HG02852 (cell line): ENCODE measurements at regions not wholly inside any gene's neighbourhood (a gene's known extent, or its start where the extent isn't known, plus 50 kb on each side); places are given as distances from the start of the nearest gene placed in this dataset.
"Not testable (repeated sequence)": the region's sequence is repeated elsewhere in the genome, so short reads cannot be mapped to it uniquely, and the experiment has no call there.

Experiments
- ATAC-seq: cut with Tn5 transposase; IDR thresholded peaks from one replicate; pipeline ENCODE4 v1.9.1; 2021; ENCODE audit warnings: mild to moderate bottlenecking, moderate library complexity; ENCODE audit not compliant: unreplicated experiment

DNA sequence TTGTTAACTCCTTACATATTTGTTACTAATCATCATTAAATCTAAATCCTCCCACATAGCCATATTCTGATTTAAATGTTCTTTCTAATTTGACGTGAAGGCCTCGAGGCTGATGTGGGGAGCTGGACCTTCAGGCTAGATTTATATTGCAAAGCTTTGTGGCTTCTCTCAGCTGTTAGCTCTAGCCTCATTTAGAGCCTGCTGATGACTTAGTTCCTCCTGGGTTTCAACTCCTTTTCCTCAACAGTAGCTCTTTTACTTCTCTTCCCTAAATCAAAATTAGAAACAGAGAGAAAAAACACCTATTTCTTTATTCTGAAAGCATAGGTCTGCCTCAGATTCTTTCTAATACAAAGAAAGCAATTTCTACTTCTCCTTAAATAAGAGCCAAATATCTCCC, 477.5 kb upstream of the CCDC196 start:
- no peak for ATAC-seq

DNA sequence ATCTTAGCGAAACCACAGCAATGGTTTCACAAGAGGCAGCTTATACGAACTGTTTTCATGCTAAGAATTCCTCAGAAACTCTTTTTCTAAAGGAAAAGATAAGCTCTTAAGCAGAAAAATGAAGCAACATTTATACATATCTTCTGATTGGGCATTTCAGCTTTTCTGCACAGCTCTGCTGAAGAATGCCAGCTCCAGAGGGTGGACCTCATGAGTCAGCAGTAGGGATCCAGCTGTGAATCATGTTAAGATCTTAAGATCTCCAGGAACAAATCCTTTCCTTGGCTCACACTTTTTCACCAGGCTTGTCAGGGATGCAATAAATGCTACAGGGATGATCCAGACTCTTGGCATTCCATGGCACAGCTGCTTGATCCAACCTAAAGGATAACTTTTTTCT, 477.1 kb upstream of the CCDC196 start:
- ATAC-seq = no peak

DNA sequence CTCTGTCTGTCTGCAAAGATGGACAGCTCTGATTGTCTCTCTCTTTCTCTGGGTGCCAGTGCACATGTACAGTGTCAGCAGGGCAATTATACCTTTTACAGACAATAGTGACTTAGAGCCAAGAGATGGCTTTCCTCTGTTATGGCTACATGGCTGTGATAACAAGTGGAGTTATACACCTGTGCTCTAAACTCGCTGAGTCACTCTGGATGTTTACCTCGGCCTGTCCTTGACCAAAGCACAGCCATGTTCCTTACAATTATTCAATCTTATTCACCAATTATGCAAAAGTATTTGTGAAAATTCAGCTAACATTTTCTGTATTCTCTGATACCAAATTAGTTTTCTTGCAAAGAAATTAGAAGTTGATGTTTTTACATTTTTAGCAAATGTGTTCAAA, 475.5 kb upstream of the CCDC196 start:
- no peak for ATAC-seq

DNA sequence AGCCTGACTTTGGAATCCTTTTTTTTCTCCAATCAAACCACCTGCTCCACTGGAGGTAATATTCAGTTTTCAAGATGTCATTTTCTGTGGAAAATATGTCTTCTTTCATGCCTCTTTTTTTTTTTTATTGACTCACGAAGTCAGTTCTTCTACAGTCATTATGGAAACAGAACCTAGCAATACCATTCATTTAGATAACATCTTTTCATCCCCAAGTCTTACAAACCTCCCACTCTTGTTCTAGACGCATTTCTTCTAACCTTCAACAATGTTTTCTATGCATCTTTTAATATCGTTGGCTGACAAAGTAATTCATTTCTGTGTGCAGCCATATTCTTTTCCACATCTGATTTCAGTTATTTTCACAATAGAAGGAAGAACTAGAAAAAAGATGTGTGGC, 474.3 kb upstream of the CCDC196 start:
- ATAC-seq = no peak

DNA sequence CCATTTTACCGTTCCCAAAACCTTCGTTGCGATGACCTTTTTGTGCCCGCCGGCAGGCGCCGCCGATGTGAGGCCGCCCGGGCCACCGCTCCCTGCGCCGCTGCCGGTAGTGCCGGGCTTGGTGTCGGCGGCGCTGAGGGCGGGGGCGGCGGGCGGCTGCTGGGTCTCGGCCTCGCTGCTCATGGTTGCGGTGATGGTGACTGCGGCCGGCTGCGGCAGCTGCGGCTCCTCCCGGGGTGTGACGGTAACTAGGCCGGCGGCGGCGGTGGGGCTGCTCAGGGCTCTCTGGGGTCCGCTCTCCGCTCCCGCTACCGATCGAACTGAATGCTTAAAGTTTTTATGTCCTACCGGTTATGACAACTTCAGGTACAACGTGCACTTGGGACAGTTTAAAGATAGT, 472.6 kb upstream of the CCDC196 start:
- not testable (repeated sequence) for ATAC-seq

DNA sequence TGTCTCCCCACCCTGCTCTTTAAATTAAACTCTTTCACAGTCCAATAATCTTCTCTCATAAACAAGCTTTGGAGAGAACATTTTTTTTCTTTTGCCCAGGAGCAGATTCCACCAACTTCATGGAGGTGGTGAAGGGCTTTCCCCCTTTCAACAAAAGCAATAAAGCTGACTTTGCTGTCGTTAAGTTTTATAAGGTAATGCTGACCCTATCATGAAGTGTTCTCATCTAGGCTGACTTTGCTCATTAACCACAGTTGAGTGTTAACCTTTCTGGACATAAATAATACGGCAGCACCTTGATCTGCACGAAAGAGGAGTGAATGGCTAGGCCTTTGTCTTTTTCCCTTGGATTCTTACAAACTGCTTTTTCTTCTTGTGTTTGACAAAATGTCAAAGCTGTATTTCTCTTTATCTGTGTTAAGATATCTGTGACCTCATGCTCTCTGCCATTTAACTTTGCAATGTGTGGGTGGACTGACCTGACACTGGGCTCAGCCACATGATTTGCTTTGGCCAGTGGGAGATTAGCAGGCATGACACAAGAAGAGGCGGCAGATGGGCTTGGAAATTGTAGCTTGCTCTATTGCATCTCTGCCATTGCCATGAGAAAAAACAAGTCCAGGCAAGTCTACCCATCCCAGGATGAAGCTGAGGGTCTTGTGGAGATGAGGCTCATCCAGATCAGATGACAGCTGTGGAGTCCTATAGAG, 470.9 kb upstream of the CCDC196 start:
- no peak for ATAC-seq

DNA sequence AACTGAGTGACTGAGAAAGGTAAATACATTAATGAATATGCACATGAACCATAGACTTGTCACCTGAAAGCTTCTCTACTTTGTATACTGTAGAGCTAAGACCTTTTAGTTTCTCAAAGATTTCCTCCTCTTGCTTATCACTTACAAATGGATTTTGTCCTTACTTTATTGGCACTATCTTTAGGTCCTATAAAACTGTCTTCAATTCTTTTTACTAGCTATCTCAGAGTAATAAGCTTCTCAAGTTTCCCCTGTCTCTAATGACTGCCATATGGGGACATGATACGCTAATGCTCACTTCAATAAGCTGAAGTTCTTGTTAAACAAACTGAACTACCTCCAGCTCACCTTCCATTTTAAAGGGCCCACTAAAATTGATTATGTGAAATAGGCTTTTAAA, 468.2 kb upstream of the CCDC196 start:
- no peak for ATAC-seq

DNA sequence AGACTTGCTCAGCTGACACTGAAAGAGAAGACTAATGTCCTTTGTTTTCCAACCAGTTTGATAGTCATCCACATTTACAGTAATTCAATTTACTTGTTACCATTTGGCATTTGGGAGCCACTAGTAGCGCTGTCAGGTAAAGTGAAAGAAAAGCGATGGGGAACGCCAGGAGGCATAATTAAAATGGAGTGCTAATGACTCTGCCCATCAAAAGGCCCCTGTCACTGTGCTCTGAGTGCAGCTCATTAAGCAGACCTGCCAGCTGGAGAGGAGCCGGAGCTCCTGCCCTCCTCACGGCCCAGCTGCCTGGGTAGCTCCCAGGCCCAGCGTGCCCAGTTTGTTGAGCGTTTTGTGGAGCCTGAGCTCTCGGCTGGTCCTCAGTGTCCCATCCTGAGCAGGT, 463.6 kb upstream of the CCDC196 start:
- ATAC-seq = no peak

DNA sequence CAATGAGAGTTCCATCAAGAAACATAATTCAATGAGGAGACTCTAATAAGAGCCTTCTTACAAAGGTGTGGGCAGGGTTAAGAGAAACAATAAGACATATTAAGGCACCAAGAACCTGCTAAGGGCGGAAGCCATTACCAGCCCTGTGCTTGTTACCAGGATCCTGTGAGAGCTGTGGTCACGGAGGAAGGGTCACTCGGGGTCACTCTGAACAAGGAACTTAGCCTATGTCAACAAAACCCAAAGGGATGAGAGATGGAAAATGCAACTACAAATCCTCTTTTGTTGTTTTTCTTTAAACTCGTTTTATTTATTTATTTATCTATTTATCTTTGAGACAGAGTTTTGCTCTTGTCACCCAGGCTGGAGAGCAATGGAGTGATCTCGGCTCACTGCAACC, 460.4 kb upstream of the CCDC196 start:
- ATAC-seq = no peak

DNA sequence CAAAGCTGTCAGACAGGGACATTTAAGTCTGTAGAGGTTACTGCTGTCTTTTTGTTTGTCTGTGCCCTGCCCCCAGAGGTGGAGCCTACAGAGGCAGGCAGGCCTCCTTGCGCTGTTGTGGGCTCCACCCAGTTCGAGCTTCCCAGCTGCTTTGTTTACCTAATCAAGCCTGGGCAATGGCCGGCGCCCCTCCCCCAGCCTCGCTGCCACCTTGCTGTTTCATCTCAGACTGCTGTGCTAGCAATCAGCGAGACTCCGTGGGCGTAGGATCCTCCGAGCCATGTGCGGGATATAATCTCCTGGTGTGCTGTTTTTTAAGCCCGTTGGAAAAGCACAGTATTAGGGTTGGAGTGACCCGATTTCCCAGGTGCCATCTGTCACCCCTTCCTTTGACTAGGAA, 454.2 kb upstream of the CCDC196 start:
- ATAC-seq = not testable (repeated sequence)

DNA sequence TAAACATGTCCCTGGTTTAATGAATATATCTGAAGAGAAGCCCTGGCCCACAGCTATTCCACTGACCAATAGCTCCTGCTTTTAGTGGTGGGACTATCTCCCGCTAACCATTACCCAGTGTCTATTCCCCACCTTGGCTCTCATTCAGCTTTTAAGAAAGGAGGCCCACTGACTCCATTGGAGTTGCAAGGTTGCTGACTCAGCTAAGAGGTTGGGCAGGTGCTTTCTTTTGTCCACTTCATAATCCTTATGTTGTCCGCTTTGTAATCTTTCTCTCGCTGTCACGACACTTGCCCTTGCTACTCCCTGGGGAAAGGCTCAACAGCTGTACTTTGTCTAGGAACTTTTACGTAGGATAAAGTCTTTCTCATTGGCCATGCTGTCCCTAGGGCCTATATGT, 453.4 kb upstream of the CCDC196 start:
- ATAC-seq = no peak

DNA sequence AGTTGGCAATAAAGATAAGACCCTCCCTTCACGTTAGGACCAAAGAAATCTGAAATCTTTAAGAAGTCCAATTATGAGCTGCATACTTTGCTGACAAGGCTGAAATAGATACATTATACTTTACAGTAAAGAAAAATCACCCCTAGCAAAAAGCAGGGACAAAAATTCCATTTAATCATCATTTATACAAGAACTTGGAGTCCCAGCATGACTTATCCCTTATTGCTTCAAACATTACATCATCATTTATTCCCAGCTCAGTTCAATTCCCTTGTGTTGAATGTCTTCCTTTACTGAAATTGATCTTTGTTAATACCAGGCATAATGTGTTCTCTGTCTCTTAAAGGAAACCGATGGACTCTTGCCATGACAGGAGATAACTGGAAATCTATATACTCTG, 449.6 kb upstream of the CCDC196 start:
- ATAC-seq = no peak

DNA sequence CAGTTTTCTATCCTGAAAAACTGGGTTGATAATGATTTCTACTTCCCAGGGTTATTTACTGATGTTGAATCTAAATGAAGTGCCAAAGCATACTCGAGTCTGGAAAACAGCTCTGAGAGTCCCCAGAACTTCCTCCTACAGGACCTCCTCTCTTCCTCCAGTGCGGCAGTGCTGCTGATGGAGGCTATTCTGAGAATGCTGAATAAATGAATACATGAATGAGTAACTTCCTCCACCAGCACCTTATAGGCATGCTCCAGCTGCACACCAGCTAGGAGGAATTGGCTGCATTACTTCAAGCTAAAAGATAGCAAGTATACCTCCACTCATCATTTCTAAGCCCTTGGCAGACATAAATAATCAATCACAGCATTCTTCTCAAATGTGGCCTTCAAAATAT, 448.8 kb upstream of the CCDC196 start:
- ATAC-seq = no peak

DNA sequence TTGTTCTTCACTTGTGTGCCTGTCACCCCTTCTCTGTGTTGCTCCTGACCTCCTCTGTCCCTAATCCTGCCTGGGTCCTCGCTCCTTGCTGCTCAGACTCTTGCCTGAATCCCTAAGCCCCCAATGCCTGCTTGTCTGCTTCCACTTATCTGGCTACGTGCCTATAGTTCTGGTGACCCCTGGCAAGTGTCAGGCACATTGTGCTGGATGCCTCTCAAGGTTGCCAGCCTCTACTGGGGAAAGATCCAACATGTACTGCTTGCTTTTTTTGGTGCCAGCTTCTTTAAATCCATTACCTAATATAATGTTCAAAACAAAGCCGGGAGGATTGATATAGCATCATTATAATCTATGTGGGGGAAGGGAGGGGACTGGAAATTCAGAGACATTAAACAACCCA, 448.0 kb upstream of the CCDC196 start:
- ATAC-seq = no peak

DNA sequence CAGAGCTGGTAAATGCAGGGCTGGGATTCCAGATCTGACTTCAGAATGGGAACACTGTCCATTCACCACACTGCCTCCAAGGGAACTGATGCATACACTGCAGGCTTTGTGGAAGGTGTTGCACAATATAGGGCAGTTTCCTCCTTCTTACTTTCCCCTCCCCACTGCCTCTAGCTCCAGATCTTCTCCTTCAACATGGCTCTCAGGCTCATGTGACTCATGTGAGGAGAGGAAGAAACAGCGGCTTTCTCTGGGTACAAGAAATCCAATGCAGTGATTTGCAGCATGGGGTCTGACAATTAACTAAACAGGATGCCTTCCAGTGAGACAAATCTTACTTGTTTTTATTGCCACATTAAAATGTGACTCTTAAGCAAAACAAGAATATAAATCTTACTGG, 447.6 kb upstream of the CCDC196 start:
- no peak for ATAC-seq

DNA sequence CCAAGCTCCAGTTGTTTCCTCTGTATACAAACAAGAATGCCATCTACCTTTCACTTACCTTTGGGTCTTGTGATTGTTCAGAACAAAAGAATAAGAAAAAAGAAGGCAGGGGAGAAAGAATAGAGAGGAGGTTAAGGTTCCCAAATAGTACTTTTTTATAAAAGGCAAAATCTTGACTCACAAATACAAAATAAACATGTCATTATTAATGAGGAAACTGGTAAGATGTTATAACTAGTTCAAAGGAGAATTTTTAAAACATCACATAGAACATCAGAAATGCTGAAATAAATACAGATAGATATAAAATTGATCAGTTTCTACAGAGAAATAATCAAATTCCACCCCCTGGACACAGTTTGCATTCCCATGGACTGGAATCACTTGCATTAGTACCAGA, 446.7 kb upstream of the CCDC196 start:
- ATAC-seq = no peak

DNA sequence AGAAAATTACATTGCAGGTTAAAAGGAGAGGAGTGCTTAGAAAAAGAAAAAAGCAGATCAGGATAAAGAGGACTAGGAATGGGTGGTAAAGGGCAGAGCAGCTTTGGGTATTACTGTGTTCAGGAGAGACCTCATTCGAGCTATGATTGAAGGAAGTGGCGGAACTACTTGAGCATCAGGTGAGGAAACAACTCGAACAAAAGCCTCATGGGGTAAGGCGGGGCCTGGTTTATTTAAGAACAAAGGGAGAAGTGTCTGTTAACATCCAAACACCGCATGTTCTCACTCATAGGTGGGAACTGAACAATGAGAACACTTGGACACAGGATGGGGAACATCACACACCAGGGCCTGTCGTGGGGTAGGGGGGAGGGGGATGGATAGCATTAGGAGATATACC, 444.6 kb upstream of the CCDC196 start:
- ATAC-seq = no peak

DNA sequence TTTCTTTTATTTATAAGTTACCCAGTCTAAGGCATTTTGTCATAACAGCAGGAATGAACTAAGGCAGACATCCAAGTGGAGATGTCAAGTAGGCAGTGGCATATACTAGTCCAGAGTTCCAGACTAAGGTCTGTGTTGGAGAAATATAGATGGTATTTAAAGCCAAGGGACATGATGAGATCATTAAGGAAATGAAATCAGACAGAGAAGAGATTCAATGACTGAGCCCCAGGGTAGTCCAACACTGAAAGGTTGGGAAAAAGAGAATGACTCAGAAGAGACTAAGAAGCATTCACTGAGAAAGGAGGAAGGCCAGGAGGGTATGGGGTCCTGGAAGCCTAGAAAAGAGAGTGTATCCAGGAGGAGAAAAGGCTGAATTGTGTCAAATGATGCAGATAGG, 442.2 kb upstream of the CCDC196 start:
- ATAC-seq = no peak

DNA sequence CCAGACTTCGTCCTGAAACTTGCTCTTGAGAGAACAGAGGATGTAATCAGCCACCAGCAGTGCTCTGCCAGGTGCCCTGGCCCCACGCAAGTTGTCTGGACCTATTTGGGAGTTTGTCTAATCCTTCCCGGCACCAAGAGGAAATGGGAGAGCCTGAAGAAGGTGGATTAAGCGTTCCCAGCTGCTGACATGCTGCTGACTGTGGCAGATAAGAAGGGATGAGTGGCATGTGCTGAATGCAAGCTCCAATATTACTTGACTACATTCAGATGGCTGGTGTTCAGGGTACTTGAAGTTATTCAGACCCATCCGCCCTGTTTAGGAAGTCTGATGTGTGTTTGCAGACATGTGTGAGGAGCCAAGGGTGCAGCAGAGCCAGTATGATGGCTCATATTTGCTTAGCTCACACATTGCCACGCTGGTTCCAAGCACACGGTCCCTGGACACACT, 440.6 kb upstream of the CCDC196 start:
- ATAC-seq = no peak

DNA sequence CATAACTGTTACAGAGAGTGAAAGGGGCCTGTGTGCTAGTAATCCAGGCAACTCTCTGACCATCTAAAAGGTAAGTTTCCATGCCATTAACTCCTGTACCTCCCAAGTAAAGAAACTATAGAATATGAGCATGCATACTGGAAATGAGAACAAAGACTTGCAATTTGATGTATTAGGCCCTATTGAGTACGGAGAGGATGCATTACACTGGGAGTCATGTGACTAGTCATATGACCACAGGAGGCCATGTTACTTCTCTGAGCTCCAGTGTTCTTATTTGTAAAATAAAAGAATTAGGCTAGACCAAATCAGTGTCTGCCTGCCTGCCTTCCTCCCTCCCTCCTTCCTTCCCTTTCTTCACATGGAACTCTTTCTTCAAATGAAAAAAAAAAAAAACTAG, 440.1 kb upstream of the CCDC196 start:
- ATAC-seq = no peak

DNA sequence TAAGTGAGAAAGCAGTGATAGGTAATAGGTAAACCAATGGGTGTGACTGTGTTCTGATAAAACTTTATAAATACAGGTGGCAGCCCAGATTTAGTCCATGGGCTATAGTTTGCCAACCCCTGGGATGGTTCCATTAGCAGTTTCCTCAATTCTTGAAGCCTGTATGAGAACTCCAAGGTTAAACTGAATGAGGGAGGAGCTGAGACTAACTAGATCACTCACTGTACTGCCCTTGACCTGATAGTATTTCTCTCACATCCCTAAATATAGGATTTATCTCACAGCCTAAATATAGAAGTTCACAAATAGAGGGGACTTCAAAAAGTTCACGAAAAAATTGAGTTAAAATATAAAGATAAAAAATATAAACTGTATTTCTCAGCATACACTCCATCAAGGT, 439.6 kb upstream of the CCDC196 start:
- no peak for ATAC-seq

DNA sequence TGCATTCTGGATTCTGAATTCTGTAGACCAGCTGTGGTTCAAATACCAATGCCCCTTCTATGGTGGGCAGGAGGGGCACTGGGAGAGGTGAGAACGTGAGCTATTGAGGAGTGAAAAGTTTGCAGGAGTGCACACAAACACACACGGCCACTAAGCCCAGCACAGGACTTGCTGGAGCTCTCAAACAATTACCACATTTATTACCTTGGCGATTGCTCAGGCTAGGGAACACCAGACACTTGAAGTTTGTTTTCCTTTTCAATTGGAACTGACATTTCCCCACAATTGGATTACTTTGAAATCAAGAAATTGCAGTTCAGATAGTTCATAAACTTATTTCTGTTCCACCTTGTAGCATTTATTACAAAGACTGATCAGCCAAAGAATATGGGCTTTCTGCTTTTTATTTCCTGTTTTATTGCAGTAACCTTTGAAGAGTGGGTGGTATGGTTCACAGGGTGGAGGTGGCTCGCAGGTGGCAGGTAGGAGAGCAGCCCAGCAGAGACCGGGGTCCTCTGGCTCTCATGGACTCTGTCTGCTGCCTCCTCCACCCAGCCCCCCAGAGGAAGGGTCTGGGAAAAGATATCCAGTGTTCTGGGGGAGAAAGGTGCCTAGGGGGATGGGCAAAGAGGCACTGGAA, 429.8 kb upstream of the CCDC196 start:
- no peak for ATAC-seq
